Activated CD4-positive, CD25-positive, alpha-beta regulatory T cell treated with anti-CD3 and anti-CD28 coated beads, Interleukin-2, amount 50 U/mL, for 24 hours (primary cell): ENCODE measurements at regions not wholly inside any gene's neighbourhood (a gene's known extent, or its start where the extent isn't known, plus 50 kb on each side); places are given as distances from the start of the nearest gene placed in this dataset.
A peak's percentile ranks its signal among the peaks of the same experiment; 100 is the strongest.

ENCODE experiments used
- ATAC-seq, 2 donors: fragments of 150-1000 bp; cut with Tn5 transposase; one replicate each; pipeline ENCODE4 v1.10.0; 2021; ENCODE audit warnings: mild to moderate bottlenecking in 1 of 2, moderate library complexity in 1 of 2

DNA sequence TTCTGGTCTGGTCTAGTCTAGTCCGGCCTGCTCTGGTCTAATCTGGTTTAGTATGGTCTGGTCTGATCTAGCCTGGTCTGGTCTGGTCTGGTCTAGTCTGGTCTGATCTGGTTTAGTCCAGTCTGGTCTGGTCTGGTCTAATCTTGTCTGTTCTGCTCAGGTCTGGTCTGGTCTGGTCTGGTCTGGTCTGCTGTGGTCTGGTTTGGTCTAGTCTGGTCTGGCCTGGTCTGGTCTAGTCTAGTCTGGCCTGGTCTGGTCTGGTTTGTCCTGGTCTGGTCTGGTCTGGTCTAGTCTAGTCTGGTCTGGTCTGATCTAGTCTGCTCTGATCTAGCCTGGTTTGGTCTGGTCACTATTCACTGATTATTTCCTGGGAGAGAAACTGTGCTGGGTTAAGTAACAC, 84.1 kb upstream of the PRR23E start:
- ATAC-seq: no peak

DNA sequence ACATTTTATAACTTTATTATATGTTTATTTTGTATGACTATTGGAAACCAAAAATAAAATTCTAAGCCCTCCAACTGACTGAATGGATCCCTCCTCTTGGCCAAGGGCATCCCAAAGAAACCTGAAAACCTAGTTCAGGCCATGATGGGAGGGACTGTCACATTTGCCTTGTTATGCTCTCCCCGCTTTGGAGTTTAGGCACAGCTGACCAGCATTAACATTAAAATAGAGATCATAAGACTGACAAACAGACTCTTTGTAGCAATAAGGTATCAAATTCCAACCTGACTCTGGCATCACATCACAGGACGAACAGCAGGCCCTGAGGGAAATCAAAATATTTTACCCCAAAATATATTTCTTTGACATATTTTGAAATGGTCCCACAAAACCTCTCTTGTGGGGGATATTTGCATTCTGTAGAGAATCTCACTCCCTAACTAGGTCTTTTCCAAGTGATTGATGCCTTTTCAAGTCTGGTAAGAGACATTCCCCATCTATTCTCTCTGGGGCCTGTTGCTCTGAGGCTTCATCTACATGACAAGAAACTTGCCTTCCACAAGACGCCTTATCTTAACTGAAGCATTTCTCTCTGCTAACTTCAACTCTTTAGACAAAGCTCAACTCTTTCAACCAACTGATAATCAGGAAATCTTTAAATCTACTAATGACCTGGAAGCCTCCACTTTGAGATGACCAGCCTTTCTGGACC, 81.8 kb upstream of the PRR23E start:
- no peak for ATAC-seq

DNA sequence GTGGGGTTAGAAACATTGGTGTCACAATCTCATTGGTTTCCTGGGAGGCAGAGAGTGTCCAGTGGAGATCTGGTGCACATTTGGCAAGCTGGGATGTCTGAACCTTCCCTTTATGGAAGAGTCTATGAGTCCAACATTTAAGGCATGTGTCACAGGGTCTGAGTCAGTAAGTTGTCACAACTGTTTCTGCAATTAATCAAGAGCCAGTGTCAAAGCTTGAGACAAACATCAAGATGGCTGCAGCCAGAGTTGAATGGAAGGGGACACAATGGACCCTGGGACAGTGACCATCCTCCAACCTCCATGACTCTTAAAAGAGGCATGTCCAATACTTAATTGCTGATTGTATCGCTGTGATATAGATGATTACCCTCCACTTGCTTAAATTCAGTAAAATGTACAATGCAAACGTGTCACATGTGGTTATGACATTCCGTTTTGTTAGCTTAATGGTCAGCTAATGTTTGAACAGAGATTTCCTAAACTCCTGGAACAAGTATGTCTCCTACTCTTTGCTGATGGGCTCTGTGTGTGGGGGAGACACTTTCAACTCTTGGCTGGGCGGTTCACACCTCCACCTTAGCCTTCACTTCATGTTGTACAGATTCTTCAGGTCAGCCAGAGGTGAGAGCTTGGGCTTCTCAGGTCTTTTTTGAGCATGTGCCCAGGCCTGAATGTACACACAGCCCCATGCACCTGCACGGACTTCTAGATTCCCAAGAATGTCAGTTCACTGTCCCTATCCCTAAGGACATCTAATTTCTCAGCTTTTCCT, 79.9 kb upstream of the PRR23E start:
- ATAC-seq: no peak

DNA sequence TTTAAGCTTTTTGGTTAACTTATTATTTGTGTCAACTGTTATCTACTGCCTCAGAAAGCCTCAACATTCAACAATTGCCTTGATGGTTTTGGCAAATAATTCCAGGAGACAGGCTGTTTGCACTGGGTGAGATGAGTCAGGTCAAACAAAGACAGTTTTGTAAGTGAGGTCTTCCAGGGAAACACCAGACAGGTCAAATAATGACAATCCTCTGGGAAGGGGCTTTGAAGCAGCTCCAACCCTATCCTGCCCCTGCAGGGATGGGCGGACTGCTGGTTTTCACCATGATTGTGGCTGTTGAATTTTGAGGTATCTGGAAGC, 79.4 kb upstream of the PRR23E start:
- ATAC-seq: no peak

DNA sequence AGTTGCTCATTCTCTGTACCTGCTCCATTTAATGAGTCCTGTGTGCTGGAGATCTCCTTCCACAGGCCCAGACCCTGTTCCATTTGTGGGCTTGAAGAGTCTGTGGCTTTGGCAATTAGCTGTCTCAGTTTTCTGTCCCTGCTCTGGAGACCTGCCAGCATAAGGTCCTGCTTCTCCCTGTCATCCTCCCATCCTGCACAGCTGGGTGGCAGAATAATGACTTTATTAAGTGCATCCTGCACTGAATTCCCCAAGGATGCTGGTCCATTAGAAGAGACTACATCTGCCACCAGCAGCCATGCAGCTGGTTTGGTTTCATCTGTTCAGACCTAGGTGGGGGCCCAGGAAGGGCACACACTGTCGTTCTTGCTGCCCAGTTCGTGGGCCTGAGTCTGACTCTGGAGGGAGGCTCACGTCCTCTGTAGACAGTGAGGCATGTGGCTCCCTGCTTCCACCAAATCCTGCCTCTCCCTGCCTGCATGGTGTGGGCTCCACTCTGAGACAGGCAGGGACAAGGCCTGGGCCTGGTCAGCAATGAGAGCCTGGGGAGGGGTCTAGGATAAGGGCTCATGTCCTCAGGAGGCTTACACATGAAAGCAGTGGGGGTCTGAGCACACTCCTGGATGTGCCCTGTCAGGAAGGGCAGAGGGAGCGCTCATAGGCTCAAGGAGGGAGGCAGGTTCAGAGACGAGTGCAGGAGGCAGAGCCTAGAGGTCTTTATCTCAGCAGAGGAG, 78.4 kb upstream of the PRR23E start:
- no peak for ATAC-seq

DNA sequence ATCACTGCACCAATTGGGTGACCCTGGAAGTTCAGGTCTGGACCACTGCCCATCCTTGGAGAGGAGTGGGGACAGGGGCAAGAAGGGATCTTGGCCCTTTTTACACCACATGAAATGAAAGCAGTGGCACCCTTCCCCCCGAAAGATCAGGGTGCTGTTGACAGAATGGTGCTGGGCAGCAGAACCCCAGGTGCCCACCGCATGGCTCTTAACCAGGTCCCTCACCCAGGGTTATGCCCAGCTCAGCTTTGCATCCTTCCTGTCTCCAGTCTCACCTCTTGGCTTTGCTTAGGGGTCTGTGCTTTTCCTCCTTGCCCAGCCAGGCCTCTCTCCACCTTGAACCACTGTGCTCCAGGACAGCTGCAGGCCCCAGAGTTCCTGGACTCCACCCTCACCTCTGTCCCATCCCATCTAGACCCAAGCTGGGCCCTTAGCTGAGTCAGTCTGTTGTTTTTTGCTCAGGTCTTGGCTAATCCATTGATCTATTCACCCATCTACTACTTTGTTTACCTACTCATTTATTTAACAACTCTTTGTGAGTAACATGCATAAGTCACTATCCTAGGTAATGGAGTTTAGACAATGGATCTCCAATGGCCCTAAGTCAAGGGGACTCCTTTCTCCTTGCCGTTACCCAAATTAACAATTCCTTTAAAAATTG, 77.1 kb upstream of the PRR23E start:
- no peak for ATAC-seq

DNA sequence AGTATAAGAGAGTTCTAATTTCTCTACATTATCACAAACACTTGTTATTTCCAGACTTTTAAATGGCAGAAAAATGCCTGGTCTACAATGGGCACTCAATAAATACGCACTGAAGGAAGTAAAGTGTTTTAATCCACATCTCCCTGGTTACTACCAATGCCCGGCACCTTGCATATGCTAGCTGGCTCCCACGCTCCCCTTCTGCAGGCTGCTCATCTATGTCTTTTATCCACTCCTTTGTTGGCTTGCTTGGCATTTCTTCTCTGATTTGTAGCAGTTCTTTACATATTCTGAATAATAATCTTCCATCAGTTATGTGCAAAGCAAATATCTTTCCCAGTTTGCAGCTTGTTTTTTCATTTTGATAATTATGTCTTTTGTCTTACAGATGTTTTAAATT, 74.6 kb upstream of the PRR23E start:
- ATAC-seq: no peak

DNA sequence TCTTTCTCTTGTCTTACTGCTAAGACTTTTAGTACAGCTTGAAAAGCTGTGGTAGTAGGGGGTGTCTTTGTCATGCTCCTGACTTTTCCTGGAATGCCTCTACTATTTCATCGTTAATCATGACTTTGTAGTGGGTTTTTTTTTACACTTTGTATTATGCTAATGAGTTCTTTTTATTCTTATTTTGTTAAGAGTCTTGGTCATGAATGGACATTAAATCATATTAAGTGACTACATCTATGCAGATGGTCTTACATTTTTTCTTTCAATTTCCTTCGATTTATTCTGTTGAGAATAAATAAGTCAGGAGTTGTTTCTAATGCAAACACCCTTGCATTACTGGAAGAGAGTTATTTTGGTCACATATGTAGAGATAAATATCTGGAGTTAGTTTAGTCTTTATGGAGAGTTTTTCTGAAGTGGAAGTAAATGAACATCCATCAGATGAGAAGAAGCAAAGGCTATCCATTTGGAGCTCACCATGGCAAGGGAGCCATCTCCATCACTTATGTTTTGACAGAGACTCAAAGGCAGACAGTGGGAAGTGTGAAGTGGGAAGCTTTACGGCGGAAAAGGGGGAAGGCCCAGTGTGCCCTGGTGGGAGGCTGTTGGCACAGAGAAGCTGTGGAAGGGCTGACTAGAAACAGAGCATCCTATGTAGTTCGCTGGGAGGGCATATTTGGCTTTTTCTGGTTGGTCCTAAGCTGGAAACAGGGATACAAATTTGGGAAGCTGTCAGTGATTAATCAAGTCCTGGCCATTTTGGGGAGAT, 73.1 kb upstream of the PRR23E start:
- no peak for ATAC-seq

DNA sequence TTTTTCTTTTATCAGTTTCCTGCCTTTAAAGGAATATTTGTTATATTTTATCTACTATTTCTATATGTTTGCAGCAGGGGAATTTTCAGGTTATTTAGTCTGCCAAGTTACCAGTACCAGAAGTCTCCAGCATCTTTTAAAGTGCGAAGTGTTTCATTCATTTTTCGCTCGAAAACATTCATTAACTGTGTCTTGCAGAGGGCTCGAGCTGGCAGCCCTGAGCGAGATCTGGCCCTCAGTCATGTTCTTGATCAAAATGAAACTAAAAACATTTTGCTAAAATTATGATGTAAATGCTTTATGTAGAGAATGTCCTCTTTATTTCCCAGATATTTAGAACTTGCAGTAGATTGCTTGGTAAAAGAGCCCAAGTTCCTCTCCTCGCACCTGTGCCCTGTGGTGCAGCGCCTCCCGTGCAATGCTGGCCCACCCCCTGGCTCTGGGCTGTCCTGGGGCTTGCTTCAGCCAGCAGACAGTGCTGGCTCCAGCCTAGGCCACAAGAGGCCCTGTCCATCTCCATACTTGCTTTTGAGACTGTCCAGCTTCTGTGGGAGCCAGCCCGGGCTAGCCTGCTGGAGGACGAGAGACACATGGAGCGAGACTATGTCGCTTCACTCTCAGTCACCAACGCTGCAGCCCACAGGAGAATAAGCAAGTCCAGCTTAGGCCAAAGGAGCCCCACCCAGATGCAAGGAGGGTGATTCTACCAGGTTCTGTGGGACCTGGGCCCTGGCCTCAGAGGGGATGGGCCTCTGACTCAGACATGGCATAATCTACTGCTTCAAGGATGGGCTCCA, 71.9 kb upstream of the PRR23E start:
- no peak for ATAC-seq

DNA sequence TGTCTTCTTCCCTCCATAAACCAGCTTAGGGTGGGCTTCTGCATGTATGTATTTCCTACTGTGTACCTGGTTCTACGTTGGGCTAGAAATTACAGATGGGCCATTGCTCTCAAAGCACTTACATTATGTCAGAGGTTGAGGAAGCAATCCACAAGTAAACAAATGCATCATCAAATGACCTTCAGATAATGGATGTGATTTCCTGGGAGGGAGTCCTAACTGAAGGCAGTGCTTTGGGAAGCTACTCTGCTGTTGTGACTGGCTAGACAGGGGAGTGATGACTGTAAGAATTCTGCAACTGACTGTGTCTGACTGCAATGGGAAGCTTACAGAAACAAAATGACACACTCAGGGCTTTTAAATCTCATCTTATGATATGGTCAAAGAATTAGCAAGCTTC, 71.0 kb upstream of the PRR23E start:
- ATAC-seq: no peak

DNA sequence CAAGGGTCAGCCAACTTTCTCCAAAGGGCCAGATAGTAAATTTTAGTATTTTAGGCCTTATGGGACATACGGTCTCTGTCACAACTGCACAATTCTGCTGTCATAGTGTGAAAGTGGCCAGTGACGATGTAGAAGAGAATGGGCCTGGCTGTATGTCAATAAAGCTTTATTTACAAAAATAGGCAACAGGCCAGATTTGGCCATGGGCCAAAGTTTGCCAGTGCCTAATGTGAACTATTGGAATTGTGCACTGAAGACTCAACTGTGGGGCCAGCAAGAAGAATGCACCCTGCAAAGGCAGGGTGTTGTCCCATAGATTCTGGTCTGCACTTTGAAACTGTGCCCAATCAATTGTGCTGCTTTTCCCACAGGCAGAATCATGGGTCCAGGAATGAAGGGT, 69.4 kb upstream of the PRR23E start:
- ATAC-seq: no peak

DNA sequence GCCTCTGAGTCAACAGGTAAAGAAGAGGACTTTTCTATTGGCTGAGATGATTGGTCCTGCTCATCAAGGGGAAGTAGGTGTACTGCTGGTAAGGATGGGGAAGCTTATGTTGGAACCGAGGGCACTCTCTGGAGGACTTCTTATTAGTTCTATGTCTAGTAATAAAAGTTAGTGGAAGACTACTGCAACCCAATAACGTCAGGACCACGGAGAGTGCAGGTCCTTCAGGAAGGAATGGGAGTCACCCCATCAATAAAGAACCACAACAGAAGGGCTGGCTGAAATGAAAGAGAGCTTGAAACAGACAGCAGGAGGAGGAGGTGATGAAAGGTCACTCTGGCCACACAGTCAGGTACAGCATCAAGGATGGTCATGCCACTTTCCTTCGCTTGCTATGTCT, 68.8 kb upstream of the PRR23E start:
- ATAC-seq: no peak

DNA sequence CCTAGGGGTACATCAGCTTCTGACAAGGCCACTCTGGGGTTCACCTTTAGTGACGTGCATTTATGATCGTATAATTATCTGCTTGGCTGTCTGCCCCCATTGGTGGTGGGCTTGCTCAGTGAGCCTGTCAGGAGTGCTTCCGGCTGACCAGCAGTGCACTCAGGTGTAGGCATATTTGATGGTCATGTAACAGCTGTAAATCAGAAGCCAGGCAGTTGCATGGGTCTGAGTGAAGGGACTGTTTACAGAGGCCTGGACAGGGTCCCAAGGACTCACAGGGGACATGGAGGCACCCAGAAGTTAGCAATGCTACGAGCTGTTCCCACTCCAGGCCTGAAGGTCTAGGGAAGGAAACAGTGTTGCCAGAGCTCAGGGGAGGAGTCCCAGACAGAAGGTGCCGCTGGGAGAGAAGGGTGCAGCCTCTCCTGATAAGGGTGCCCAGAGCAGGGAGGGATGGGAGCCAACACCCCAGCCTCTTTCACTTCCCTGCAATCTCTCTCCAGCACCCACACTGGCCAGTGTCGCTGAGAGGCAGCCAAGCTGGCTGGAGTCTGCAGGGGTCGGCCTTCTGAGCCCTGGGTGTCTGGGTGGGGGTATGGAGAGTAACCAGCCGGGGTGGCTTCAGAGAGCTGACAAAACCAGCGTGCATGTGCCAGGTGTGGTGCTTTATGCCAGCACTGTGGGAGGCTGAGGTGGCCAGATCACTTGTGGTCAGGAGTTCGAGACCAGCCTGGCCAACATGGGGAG, 61.3 kb upstream of the PRR23E start:
- no peak for ATAC-seq

DNA sequence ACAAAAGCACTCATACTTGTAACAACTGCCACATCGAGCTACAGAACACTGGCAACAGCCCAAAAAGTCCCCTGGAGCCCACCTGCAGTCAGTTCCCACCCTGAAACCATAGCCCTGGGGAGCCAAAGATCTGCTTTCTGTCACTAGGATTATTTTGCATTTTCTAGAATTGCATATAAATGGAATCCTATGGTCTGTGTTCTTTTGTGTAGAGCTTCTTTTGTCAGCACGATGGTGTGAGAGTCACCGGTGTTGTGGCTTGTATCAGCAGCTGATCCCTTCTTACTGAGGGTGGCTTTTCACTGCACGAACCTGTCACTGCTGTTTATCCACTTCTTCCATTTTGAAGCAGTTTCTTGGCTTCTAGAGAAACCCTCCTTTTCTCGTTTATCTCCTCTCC, 60.1 kb upstream of the PRR23E start:
- no peak for ATAC-seq

DNA sequence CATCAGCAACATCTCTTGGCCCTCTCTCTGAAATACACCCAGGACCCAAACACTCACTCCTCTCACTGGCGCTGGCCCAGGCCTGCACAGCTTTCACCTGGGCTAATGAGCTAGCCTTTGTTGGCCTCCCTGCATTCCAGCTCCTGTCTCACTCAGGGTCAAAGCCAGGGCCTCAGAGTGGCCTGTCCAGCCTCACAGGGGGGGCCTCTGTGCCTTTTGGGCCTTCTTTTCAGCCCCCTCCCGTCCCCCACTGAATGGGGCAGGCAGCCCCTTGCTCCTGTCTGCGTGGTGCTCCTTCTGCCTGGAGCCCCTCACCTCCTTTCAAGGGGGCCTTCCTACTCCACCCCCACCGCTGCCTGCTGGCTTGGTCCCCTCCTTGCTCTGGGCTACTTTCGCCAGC, 59.0 kb upstream of the PRR23E start:
- no peak for ATAC-seq

DNA sequence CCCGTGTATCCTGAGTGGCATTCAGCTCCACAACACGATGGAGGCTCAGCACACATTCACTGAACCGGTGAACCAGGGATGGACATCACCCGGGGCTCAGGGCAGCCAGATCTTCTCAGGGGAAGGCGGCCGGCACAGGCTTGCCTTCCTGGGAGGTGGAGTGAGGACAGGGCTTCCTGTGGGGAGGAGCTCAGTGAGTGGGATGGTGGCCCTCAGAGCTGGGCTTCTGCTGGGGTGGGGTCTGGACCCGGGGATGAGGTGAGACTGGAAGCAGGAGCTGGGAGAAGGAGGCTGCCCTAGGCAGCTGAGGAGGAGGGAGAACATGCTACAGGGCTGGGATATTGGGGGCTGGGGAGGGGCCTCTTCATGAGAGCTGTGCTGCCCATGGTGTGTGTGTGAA, 58.5 kb upstream of the PRR23E start:
- no peak for ATAC-seq

DNA sequence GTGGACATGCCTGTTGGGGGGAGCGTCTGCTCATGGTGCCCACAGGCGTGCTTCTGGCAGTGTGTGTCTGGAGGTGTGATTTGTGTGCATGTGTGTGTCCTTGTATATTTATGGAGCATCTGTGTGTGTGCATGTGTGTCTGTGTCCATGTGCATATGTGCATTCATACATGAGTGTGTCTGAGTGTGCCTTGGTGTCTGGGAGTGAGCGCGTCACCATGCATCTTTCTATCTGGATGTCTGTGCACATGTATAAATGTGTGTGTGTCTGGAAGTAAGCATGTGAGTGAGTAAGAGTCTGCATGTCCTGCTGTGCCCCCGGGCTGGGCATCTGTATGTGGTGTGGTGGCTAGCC, 58.1 kb upstream of the PRR23E start:
- no peak for ATAC-seq

DNA sequence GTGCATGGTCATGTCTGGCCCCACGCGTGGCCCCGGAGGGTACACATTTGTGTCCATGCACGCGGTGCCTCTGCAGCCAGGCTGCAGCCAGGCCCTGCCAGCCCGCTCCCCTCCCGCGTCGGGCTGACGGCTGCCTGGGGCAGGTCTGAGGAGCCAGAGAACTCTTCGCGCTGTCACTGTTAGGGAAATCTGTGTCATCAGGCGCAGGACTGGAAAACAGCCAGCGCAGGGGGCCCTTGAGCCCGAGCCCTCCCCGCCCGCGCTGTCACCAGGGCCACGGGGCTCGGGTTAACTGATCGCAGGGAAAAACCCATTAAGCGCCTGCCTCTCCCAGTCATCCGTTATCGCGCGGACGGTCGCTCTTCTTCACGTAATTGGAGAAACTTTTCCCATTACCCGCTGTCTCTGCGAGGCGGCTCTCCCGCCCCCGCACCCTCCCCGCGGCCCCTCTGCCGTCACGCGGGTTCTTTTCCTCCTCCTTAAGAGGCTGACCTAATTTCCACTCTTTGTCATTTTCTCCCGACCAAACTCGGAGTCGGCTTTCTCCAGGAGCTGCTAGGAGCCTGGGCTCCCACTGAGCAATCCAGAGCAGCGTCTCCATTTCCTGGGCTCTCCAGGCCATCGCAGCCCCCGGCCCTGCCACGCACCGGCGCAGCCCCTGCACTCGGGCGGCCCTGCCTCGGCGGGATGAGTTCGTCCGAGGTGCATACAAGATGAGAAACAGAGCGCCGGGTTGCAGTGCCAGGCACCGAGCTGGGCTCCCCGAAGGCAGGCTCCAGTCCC, 57.5 kb upstream of the PRR23E start:
- ATAC-seq: peak in 1 of 2 donors; percentile 21

DNA sequence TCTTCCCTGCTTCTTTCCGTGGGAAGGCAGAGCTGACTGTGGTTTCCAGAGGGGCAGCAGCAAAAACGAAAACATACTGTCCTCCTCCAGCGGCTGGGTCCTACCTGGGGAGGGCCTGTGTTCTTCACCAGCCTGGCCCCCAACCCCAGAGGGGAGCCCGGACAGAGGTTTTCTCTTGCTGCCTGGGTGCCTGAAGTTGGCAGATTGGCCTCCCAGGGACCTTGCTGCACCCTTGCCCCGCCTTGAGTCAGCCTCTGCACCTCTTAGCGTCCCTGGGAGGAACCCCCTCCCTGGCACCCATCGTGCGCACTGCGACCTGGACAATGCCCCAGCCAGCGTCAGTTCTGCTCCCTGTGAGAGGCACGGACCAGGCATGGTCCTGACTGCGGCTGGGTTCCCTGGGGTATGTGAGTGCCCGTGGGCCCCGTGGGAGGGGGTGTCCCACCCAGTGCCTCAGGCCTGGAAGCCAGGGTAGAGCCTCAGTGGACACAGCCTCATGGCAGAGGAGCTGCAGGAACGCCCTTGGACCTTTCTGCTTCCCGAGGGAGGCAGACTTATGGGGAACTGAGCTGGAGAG, 56.8 kb upstream of the PRR23E start:
- ATAC-seq: no peak

DNA sequence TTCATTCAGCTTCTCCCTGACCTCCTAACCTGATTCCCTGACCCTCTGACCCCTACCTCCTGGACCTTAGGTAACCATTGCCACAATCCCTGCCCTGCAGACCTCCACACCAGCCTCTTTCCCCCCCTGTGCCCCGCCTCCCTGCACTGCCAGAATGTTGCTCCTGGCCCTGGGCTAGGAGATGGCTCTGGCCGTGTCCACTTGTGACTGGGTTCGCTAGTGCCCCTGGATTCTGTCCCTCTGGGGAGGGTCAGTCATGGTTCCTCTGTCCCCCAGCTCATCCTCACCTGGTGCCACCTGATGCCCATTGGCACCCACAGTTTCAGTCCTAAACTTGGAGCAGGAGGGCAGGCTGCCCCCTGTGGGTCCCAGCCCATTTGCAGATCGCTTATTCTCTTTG, 56.2 kb upstream of the PRR23E start:
- no peak for ATAC-seq
